ENCODE measurements at regions not wholly inside any gene's neighbourhood (a gene's known extent, or its start where the extent isn't known, plus 50 kb on each side); places are given as distances from the start of the nearest gene placed in this dataset.

DNA sequence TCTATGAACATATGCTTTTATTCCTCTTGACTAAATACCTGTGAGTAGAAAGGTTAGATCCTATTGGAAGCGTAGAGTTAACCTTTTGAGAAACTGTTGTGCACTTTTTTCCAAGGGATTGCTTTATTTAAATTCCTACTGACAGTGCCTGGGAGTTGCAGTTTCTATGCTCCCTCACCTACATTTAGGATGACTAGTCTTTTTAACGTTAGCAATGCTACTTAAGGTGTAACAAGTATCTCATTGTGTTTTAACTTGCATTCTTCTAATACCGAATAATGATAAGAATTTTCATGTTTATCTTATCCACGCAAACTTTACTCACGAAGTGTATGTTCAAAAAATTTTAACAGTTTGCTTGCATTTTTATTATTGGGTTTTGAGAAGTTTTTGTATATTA, 1123.9 kb upstream of the PCDH7 start:
- H3K36me3 ChIP-seq: no peaks in the 10 kb centered on the region
- no peak for DNase-seq (ENCODE audit: low read depth in 1 of 2, low spot score in 1 of 2)
- H3K4me1 ChIP-seq (ENCODE audit: low read depth): no peaks in the 10 kb centered on the region
- no peak overlapping the region for H3K4me3 ChIP-seq
- H3K27ac ChIP-seq: no peak overlapping the region
- H3K27me3 ChIP-seq: no peaks in the 10 kb centered on the region
- H3K9me3 ChIP-seq (ENCODE audit: low read depth): no peaks in the 10 kb centered on the region
- TF ChIP-seq, protein P1, sequence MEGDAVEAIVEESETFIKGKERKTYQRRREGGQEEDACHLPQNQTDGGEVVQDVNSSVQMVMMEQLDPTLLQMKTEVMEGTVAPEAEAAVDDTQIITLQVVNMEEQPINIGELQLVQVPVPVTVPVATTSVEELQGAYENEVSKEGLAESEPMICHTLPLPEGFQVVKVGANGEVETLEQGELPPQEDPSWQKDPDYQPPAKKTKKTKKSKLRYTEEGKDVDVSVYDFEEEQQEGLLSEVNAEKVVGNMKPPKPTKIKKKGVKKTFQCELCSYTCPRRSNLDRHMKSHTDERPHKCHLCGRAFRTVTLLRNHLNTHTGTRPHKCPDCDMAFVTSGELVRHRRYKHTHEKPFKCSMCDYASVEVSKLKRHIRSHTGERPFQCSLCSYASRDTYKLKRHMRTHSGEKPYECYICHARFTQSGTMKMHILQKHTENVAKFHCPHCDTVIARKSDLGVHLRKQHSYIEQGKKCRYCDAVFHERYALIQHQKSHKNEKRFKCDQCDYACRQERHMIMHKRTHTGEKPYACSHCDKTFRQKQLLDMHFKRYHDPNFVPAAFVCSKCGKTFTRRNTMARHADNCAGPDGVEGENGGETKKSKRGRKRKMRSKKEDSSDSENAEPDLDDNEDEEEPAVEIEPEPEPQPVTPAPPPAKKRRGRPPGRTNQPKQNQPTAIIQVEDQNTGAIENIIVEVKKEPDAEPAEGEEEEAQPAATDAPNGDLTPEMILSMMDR (IDR thresholded peaks at IDR 0.05; ENCODE audit: low read depth, low read length): no peak

- H3K27me3 ChIP-seq: no peaks in the 10 kb centered on the region
- no peaks in the 10 kb centered on the region for H3K4me1 ChIP-seq (ENCODE audit: low read depth)
- no peak overlapping the region for H3K27ac ChIP-seq
- no peaks in the 10 kb centered on the region for H3K36me3 ChIP-seq
- TF ChIP-seq, protein P1 (IDR thresholded peaks at IDR 0.05; ENCODE audit: low read depth, low read length): no peak
- DNase-seq (ENCODE audit: low read depth in 1 of 2, low spot score in 1 of 2): no peak
- H3K4me3 ChIP-seq: no peak overlapping the region
- no peaks in the 10 kb centered on the region for H3K9me3 ChIP-seq (ENCODE audit: low read depth)
Measured at GRCh38 chr4:29619168-29619567, 1101.0 kb upstream of the PCDH7 start.

DNA sequence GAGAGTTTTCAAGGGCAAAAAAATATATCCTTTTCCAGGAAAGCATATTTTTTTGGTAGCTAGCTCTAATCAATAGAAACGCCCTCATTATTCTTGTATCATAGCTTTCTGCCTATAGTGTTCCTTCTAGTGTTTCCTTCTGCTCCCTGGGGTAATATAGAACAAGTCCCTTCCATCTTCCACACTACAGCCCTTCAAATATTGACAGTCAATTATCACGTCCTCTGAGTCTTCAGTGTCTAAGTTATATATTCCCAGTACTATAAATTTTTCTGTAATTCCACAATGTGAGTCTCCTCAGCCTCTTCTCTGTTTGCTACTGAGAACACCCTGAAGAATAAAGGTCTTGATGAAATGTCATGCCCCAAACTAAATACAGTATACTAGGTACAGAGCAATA, 1088.0 kb upstream of the PCDH7 start:
- TF ChIP-seq, protein P1 (IDR thresholded peaks at IDR 0.05; ENCODE audit: low read depth, low read length): no peak
- Histone ChIP-seq H3K9me3 (ENCODE audit: low read depth) (no peaks in the 10 kb centered on the region), H3K4me1 (ENCODE audit: low read depth) (no peaks in the 10 kb centered on the region), H3K36me3 (no peaks in the 10 kb centered on the region), H3K27me3 (no peaks in the 10 kb centered on the region), H3K4me3 (no peak overlapping the region), H3K27ac (no peak overlapping the region)
- DNase-seq (ENCODE audit: low read depth in 1 of 2, low spot score in 1 of 2): no peak

- DNase-seq (ENCODE audit: low read depth in 1 of 2, low spot score in 1 of 2): peak in 1 of 2 donors; percentile 22
- Histone ChIP-seq H3K27me3 (no peaks in the 10 kb centered on the region), H3K27ac (no peak overlapping the region), H3K4me3 (no peak overlapping the region), H3K9me3 (ENCODE audit: low read depth) (no peaks in the 10 kb centered on the region), H3K4me1 (ENCODE audit: low read depth) (no peaks in the 10 kb centered on the region), H3K36me3 (no peaks in the 10 kb centered on the region)
- TF ChIP-seq, protein P1 (IDR thresholded peaks at IDR 0.05; ENCODE audit: low read depth, low read length): no peak
Measured at GRCh38 chr4:29636961-29637360, 1083.2 kb upstream of the PCDH7 start.

- Histone ChIP-seq H3K4me3 (no peak overlapping the region), H3K27ac (no peak overlapping the region), H3K4me1 (ENCODE audit: low read depth) (no peaks in the 10 kb centered on the region), H3K9me3 (ENCODE audit: low read depth) (no peaks in the 10 kb centered on the region), H3K36me3 (no peaks in the 10 kb centered on the region), H3K27me3 (no peaks in the 10 kb centered on the region)
- no peak for DNase-seq (ENCODE audit: low read depth in 1 of 2, low spot score in 1 of 2)
- TF ChIP-seq, protein P1 (IDR thresholded peaks at IDR 0.05; ENCODE audit: low read depth, low read length): no peak
Measured at GRCh38 chr4:29653221-29653620, 1066.9 kb upstream of the PCDH7 start.

- H3K27me3 ChIP-seq: no peaks in the 10 kb centered on the region
- H3K4me3 ChIP-seq: no peak overlapping the region
- H3K27ac ChIP-seq: no peak overlapping the region
- no peaks in the 10 kb centered on the region for H3K36me3 ChIP-seq
- DNase-seq (ENCODE audit: low read depth in 1 of 2, low spot score in 1 of 2): no peak
- TF ChIP-seq, protein P1 (IDR thresholded peaks at IDR 0.05; ENCODE audit: low read depth, low read length): no peak
- no peaks in the 10 kb centered on the region for H3K9me3 ChIP-seq (ENCODE audit: low read depth)
- H3K4me1 ChIP-seq (ENCODE audit: low read depth): no peaks in the 10 kb centered on the region
Measured at GRCh38 chr4:29680644-29681043, 1039.5 kb upstream of the PCDH7 start.
